ENCODE measurements at regions not wholly inside any gene's neighbourhood (a gene's known extent, or its start where the extent isn't known, plus 50 kb on each side); places are given as distances from the start of the nearest gene placed in this dataset.

GRCh38 chr7:63039882-63040281, 958.8 kb upstream of the ZNF722 start:
- POLR2A ChIA-PET: no interaction called here
- CTCF ChIA-PET: no interaction called here
- no peak overlapping the region for H3K4me3 Mint-ChIP-seq
- H3K4me1 Mint-ChIP-seq: no peaks in the 10 kb centered on the region
- H3K27ac Mint-ChIP-seq: no peak overlapping the region
- no peak for DNase-seq
- H3K9me3 Mint-ChIP-seq: peaks cover 59% of the 10 kb centered on the region
- no peaks in the 10 kb centered on the region for H3K36me3 Mint-ChIP-seq (ENCODE audit: low read depth)
- no peaks in the 10 kb centered on the region for H3K27me3 Mint-ChIP-seq

DNA sequence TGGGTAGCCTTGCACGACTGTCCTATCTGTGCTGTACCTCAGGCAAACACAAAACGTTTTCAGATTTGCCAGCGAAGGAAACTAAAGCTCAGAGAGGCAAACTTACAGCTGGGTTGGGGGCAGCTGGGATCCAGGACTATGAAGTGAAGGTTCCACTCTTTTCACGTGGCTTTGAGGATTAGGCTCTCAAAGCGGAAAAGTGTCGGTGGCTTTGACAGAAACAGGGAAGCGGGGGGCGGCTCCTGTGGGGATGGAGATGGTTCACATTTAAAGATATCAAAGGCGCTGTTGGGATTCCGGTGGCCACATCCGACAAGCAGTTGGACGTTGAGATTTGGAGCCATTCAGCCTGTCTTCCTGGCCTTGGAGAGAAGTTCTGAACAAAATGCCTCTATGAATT, 958.3 kb upstream of the ZNF722 start:
- DNase-seq: no peak
- Mint-ChIP-seq H3K9me3 (peaks cover 59% of the 10 kb centered on the region), H3K27ac (no peak overlapping the region), H3K27me3 (no peaks in the 10 kb centered on the region), H3K4me1 (no peaks in the 10 kb centered on the region), H3K4me3 (no peak overlapping the region), H3K36me3 (ENCODE audit: low read depth) (no peaks in the 10 kb centered on the region)
- POLR2A ChIA-PET: no interaction called here
- CTCF ChIA-PET: no interaction called here

- Mint-ChIP-seq H3K4me1 (no peaks in the 10 kb centered on the region), H3K9me3 (peaks cover 56% of the 10 kb centered on the region), H3K27me3 (no peaks in the 10 kb centered on the region), H3K4me3 (no peak overlapping the region), H3K36me3 (ENCODE audit: low read depth) (no peaks in the 10 kb centered on the region), H3K27ac (no peak overlapping the region)
- POLR2A ChIA-PET: no interaction called here
- CTCF ChIA-PET: no interaction called here
- no peak for DNase-seq
Measured at GRCh38 chr7:63040966-63041610, 957.6 kb upstream of the ZNF722 start.

GRCh38 chr7:63041786-63042185, 956.9 kb upstream of the ZNF722 start:
- Mint-ChIP-seq H3K27ac (no peak overlapping the region), H3K4me3 (no peak overlapping the region), H3K27me3 (no peaks in the 10 kb centered on the region), H3K36me3 (ENCODE audit: low read depth) (no peaks in the 10 kb centered on the region), H3K9me3 (peaks cover 52% of the 10 kb centered on the region), H3K4me1 (no peaks in the 10 kb centered on the region)
- DNase-seq: no peak
- ChIA-PET POLR2A (no interaction called here), CTCF (no interaction called here)

DNA sequence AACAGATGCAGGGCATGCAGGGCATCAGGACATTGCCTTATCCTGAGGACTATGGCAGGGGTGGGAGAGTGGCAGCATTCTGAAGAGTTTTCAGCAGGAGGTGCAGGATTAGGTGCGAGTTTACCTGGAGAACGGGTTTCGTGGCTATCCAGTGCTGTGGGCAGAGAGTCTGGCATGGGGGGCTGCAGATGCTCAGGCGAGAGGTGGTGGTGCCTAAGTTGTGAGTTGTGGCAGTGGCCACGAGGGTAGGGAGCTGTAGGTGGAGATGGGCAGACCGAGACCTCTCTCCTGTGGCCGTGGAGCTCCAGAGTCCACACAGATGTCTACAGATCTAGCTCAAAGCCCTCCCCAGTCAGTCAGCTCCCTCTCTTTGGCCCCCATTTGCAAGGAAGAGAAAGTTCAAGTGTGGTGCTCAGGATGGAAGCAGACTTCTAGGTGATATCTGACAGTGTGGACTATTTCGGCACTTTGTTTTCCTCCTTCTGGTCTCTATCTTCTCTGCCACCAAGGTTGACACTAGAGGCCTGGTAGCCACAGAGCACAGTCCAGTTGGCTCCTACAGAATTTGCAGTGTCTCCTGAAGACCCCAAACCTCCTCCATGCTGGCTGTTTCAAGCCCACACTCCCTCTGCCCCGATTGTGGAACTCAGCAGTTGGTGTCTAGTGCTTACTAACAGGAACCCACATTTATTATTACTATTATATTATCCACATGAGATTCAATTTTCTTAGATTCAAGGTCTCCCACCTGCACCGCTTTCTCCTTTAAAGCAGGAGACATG, 955.7 kb upstream of the ZNF722 start:
- H3K9me3 Mint-ChIP-seq: peaks cover 44% of the 10 kb centered on the region
- CTCF ChIA-PET: no interaction called here
- no peaks in the 10 kb centered on the region for H3K36me3 Mint-ChIP-seq (ENCODE audit: low read depth)
- no peaks in the 10 kb centered on the region for H3K4me1 Mint-ChIP-seq
- DNase-seq: no peak
- H3K27me3 Mint-ChIP-seq: no peaks in the 10 kb centered on the region
- no peak overlapping the region for H3K27ac Mint-ChIP-seq
- no peak overlapping the region for H3K4me3 Mint-ChIP-seq
- POLR2A ChIA-PET: no interaction called here

DNA sequence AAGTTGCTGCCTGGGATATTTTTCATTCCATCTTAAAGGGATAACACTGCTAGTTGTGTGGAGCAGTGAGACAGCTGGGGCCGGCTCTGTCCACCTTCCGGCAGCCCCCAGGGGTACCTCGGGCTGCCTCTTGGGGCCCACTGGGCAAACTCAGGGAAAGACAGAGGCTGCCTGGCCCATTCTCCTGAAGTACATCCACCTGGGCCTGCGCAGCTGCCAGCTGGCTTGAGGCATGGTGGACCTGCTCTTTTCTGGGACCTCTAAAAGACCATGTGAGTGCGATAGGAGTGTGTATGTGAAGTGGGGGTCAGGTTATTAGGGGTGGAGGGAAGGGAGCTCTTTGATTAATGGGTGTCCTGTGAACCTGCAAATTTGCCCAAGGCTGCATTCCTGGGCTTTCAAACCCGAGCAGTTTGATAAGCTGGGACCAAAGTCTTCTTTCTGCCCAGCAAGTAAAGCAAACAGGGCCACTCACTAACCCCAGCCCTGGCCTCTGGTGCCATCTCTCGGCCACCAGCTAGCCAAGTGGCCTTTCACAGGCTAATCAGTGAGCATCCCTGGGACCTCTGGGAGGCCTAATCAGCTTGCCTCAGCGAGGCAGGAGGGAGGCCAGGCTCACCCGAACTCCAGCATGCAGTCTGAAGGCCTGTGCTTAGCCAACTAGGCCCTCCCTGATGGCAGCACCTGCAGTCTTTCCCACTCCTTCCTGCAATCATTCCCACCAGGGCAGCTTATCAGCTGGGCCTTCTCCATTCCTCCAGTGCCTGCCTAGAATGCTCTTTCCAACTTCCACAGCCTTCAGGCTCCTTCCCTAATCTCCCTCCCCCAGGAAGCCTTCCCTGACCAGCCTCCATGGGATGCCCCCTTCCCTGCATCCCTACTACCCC, 954.7 kb upstream of the ZNF722 start:
- H3K36me3 Mint-ChIP-seq (ENCODE audit: low read depth): no peaks in the 10 kb centered on the region
- no peaks in the 10 kb centered on the region for H3K4me1 Mint-ChIP-seq
- ChIA-PET CTCF (no interaction called here), POLR2A (no interaction called here)
- peaks cover 43% of the 10 kb centered on the region for H3K9me3 Mint-ChIP-seq
- no peaks in the 10 kb centered on the region for H3K27me3 Mint-ChIP-seq
- no peak overlapping the region for H3K27ac Mint-ChIP-seq
- DNase-seq: no peak
- H3K4me3 Mint-ChIP-seq: no peak overlapping the region

DNA sequence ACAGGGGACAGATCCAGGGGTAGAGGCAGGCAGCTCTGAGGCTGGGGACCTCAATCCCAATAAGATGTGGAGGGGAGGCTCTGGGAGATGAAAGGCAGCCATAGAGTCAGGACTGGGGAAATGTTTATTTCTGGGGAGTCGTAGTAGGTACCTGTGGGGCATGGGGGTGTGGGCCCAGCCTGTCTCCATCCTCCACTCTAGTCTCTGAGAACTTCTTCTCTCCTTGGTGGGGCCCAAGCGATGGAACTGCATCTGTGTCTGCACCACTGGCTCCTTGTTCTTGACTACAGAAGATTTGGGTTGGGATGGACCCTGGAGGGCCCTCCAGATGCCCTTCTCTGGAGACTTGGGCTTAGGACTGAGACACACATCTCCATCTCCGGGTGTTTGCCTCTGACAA, 953.9 kb upstream of the ZNF722 start:
- no peaks in the 10 kb centered on the region for H3K36me3 Mint-ChIP-seq (ENCODE audit: low read depth)
- ChIA-PET POLR2A (no interaction called here), CTCF (no interaction called here)
- DNase-seq: no peak
- H3K9me3 Mint-ChIP-seq: peaks cover 36% of the 10 kb centered on the region
- H3K4me1 Mint-ChIP-seq: no peaks in the 10 kb centered on the region
- H3K4me3 Mint-ChIP-seq: no peak overlapping the region
- H3K27ac Mint-ChIP-seq: no peak overlapping the region
- no peaks in the 10 kb centered on the region for H3K27me3 Mint-ChIP-seq

- no peak overlapping the region for H3K27ac Mint-ChIP-seq
- no peak overlapping the region for H3K4me3 Mint-ChIP-seq
- peaks cover 30% of the 10 kb centered on the region for H3K9me3 Mint-ChIP-seq
- POLR2A ChIA-PET: no interaction called here
- no peaks in the 10 kb centered on the region for H3K36me3 Mint-ChIP-seq (ENCODE audit: low read depth)
- DNase-seq: no peak
- no peaks in the 10 kb centered on the region for H3K4me1 Mint-ChIP-seq
- CTCF ChIA-PET: no interaction called here
- H3K27me3 Mint-ChIP-seq: no peaks in the 10 kb centered on the region
Measured at GRCh38 chr7:63045575-63045974, 953.1 kb upstream of the ZNF722 start.

- peaks cover 27% of the 10 kb centered on the region for H3K9me3 Mint-ChIP-seq
- CTCF ChIA-PET: no interaction called here
Measured at GRCh38 chr7:63046612-63047011, 952.0 kb upstream of the ZNF722 start.

DNA sequence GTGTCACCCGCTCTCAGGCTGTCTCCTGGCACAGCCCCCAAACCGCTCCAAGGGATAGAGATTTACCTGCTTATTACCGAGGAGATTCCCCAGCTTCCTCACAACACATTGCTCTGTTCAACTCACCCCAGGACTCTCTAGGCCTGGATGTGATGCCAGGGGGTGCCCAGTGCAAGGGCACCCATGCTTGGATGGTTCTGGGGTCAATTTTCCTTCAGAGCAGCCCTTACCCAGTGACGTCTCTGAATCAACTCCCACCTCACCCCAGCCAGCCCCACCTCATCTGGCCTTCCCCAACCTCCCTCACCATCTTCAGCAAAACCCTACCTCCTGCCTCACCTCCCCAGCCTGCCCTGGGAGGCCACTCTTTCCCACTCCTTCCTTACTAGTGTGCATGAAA, 951.6 kb upstream of the ZNF722 start:
- H3K4me1 Mint-ChIP-seq: no peaks in the 10 kb centered on the region
- CTCF ChIA-PET: no interaction called here
- peaks cover 25% of the 10 kb centered on the region for H3K9me3 Mint-ChIP-seq
- no peak overlapping the region for H3K27ac Mint-ChIP-seq
- DNase-seq: no peak
- no peaks in the 10 kb centered on the region for H3K36me3 Mint-ChIP-seq (ENCODE audit: low read depth)
- POLR2A ChIA-PET: no interaction called here
- H3K4me3 Mint-ChIP-seq: no peak overlapping the region
- H3K27me3 Mint-ChIP-seq: no peaks in the 10 kb centered on the region

More at GRCh38 chr7:63046612-63047011, 952.0 kb upstream of the ZNF722 start:
- DNase-seq: no peak
- no peak overlapping the region for H3K4me3 Mint-ChIP-seq
- H3K27me3 Mint-ChIP-seq: no peaks in the 10 kb centered on the region
- H3K27ac Mint-ChIP-seq: no peak overlapping the region
- POLR2A ChIA-PET: no interaction called here
- no peaks in the 10 kb centered on the region for H3K36me3 Mint-ChIP-seq (ENCODE audit: low read depth)
- no peaks in the 10 kb centered on the region for H3K4me1 Mint-ChIP-seq

DNA sequence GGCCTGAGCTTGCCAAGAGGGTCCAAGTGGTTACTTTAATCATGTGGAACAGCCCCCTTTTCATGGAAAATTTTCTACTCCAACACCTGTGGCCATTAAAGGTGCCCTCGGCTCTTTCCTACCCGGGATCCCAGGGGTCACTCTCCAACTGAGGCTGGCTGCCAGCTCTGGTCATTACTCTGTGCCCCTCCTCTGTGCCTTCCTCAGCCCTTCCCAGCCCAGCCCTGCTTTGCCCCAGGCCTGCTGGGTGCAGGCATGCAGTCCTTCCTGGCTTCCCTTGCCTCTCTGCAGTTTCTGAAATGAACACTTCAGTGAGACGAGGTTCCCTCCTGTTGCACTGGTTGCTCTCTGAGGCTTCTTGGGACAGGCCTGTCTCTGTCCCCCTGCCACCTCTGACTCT, 951.1 kb upstream of the ZNF722 start:
- POLR2A ChIA-PET: no interaction called here
- H3K36me3 Mint-ChIP-seq (ENCODE audit: low read depth): no peaks in the 10 kb centered on the region
- CTCF ChIA-PET: no interaction called here
- no peak overlapping the region for H3K4me3 Mint-ChIP-seq
- no peak overlapping the region for H3K27ac Mint-ChIP-seq
- peaks cover 21% of the 10 kb centered on the region for H3K9me3 Mint-ChIP-seq
- H3K4me1 Mint-ChIP-seq: no peaks in the 10 kb centered on the region
- no peaks in the 10 kb centered on the region for H3K27me3 Mint-ChIP-seq
- DNase-seq: no peak

GRCh38 chr7:63054191-63054661, 944.4 kb upstream of the ZNF722 start:
- no peak overlapping the region for H3K4me3 Mint-ChIP-seq
- H3K4me1 Mint-ChIP-seq: no peaks in the 10 kb centered on the region
- H3K27me3 Mint-ChIP-seq: no peaks in the 10 kb centered on the region
- ChIA-PET POLR2A (no interaction called here), CTCF (no interaction called here)
- no peak overlapping the region for H3K27ac Mint-ChIP-seq
- no peaks in the 10 kb centered on the region for H3K36me3 Mint-ChIP-seq (ENCODE audit: low read depth)
- H3K9me3 Mint-ChIP-seq: peaks cover 16% of the 10 kb centered on the region
- no peak for DNase-seq

DNA sequence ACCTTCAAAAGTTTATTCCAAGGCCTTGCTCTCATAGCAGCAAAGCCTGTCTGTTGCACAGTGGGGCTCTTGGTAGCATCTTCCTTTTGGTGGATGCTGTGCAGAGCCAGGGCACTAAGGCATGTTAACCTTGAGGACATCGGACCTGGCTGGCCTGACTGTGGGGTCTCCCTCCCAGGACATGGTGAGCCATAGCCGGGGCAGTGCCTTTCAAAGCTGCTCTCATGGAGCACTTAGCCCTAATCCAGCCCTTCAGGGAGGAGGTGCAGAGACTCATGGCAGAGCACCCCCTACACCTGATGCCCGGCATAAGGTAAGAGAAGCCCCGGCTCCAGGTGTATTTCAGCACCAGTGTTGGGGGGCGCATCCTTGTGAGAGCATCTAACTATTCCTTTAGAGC, 941.4 kb upstream of the ZNF722 start:
- ChIA-PET POLR2A (no interaction called here), CTCF (no interaction called here)
- Mint-ChIP-seq H3K4me3 (no peak overlapping the region), H3K27ac (no peak overlapping the region), H3K36me3 (ENCODE audit: low read depth) (no peaks in the 10 kb centered on the region), H3K27me3 (no peaks in the 10 kb centered on the region), H3K9me3 (peaks cover 14% of the 10 kb centered on the region), H3K4me1 (no peaks in the 10 kb centered on the region)
- no peak for DNase-seq

Measured in activated CD4-positive, alpha-beta memory T cell treated with anti-CD3 and anti-CD28 coated beads, Interleukin-2, amount 10 ng/mL, durations not matched to agents 7 days and 5 days (primary cell).